Stomach (tissue), 8 donors: ENCODE measurements at regions not wholly inside any gene's neighbourhood (a gene's known extent, or its start where the extent isn't known, plus 50 kb on each side); places are given as distances from the start of the nearest gene placed in this dataset.

Source experiments
- DNase-seq, 2 donors: peaks; one replicate each; pipeline versions ENCODE4 v3.0.0 to v3.0.0-alpha.2; 2013 to 2019
- H3K27ac ChIP-seq, 5 donors: fragments of 200-600 bp in 4 of 5; sonication (generic) in 4 of 5; one replicate each; pipeline ENCODE4 v1.5.1; 2013 to 2019; ENCODE audit warnings: mild to moderate bottlenecking in 1 of 5, moderate library complexity in 1 of 5
- H3K27me3 ChIP-seq, 3 donors: fragments of 200-600 bp; sonication (generic); one replicate each; pipeline ENCODE4 v1.5.1; 2017 to 2019; ENCODE audit warnings: mixed run types in 1 of 3
- H3K36me3 ChIP-seq, 4 donors: fragments of 200-600 bp; sonication (generic); 1 replicate in 3 of 4; 2 replicates in 1 of 4; pipeline ENCODE4 v1.5.1; 2016 to 2019
- H3K4me1 ChIP-seq, 4 donors: fragments of 200-600 bp; sonication (generic); one replicate each; pipeline ENCODE4 v1.5.1; 2016 to 2019
- H3K4me3 ChIP-seq, 4 donors: fragments of 200-600 bp; sonication (generic) in 3 of 4; one replicate each; pipeline ENCODE4 v1.5.1; 2016 to 2019; ENCODE audit warnings: mild to moderate bottlenecking in 1 of 4
- H3K9me3 ChIP-seq, 4 donors: fragments of 200-600 bp; sonication (generic); one replicate each; pipeline ENCODE4 v1.5.1; 2016 to 2019
- EP300 ChIP-seq: sonication (generic); formaldehyde crosslinking; IDR thresholded peaks from one replicate; pipeline ENCODE4 v1.6.1; 2017; ENCODE audit warnings: antibody characterized with exemption
- POLR2A ChIP-seq, 4 donors: fragments of 450-650 bp; IDR thresholded peaks; one replicate each; pipeline ENCODE4 v1.6.1; 2016; ENCODE audit warnings: antibody characterized with exemption in 4 of 4, control low read depth in 2 of 4, mild to moderate bottlenecking in 1 of 4, moderate library complexity in 1 of 4
- POLR2AphosphoS5 ChIP-seq, 3 donors: sonication (generic); formaldehyde crosslinking; IDR thresholded peaks; one replicate each; pipeline ENCODE4 v1.6.1; 2016; ENCODE audit warnings: antibody characterized with exemption in 3 of 3
- WGBS, 5 donors: extraction: QIAGEN DNeasy Blood & Tissue Kit in 3 of 5; methylation state at CpG; one replicate each; pipeline versions ENCODE4 v1.1.5 to v1.1.7; 2013 to 2018; 5-methylcytosine and 5-hydroxymethylcytosine counted together
- intact Hi-C: fragments of 100-400 bp; cut with DNase I; formaldehyde crosslinking; loops from one replicate; pipeline ENCODE4 v1.15.1; 2023; ENCODE audit warnings: low total_unique reads
- TF ChIP-seq, protein P1 (sequence below), 7 experiments: fragments of 450-650 bp in 4 of 7; fragments of 200-600 bp in 3 of 7; sonication (generic) in 3 of 7; IDR thresholded peaks; one replicate each; pipeline ENCODE4 v1.5.1; 2016 to 2019; ENCODE audit warnings: antibody characterized with exemption in 7 of 7, control low read depth in 2 of 7, mild to moderate bottlenecking in 1 of 7
- donor health status: healthy with polysubstance abuse.
- donor health status: Bipolar disorder and iron deficiency.
- donor health status: healthy.

- no peaks in the 10 kb centered on the region for H3K27me3 ChIP-seq
- 76 to 80% (median 79%) methylated on average over 5 of the region's 5 CpGs for WGBS, 5 donors
- intact Hi-C loops, result no loop called here
Observed at GRCh38 chr2:45121236-45121927, 112.1 kb upstream of the SIX2 start.

DNA sequence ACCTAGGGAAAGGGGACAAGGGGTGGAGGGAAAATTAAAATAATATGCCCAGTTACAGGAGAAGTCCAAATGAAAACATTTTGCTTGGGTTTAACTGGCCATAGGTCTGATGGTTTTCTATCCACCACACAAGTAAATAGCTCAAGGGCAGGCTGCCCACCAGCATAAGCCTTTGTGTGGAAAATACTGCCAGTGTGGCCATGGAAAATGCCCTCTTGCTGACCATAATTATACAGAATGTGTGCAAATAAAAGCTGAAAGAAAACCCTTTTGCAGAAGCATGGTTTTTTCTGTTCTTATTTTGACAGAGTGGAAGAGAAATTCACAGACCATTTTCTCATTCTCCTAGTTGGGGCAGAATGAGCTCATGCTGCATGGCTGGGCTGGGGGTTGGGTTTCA, 111.3 kb upstream of the SIX2 start:
- no peak overlapping the region for H3K27ac ChIP-seq
- intact Hi-C loops, result no loop called here
- no peaks in the 10 kb centered on the region for H3K36me3 ChIP-seq
- H3K4me1 ChIP-seq, result no peaks in the 10 kb centered on the region
- H3K4me3 ChIP-seq, result no peak overlapping the region
- no peaks in the 10 kb centered on the region for H3K9me3 ChIP-seq
- DNase-seq, result no peak
- TF ChIP-seq, protein P1, sequence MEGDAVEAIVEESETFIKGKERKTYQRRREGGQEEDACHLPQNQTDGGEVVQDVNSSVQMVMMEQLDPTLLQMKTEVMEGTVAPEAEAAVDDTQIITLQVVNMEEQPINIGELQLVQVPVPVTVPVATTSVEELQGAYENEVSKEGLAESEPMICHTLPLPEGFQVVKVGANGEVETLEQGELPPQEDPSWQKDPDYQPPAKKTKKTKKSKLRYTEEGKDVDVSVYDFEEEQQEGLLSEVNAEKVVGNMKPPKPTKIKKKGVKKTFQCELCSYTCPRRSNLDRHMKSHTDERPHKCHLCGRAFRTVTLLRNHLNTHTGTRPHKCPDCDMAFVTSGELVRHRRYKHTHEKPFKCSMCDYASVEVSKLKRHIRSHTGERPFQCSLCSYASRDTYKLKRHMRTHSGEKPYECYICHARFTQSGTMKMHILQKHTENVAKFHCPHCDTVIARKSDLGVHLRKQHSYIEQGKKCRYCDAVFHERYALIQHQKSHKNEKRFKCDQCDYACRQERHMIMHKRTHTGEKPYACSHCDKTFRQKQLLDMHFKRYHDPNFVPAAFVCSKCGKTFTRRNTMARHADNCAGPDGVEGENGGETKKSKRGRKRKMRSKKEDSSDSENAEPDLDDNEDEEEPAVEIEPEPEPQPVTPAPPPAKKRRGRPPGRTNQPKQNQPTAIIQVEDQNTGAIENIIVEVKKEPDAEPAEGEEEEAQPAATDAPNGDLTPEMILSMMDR (IDR thresholded peaks at IDR 0.05), result no peak
- TF ChIP-seq EP300, result no peak
- no peaks in the 10 kb centered on the region for H3K27me3 ChIP-seq

More at GRCh38 chr2:45121236-45121927, 112.1 kb upstream of the SIX2 start:
- H3K27ac ChIP-seq, result no peak overlapping the region
- TF ChIP-seq EP300, result no peak
- no peaks in the 10 kb centered on the region for H3K36me3 ChIP-seq
- no peak overlapping the region for H3K4me3 ChIP-seq
- no peaks in the 10 kb centered on the region for H3K4me1 ChIP-seq
- no peak for DNase-seq
- H3K9me3 ChIP-seq, result no peaks in the 10 kb centered on the region

DNA sequence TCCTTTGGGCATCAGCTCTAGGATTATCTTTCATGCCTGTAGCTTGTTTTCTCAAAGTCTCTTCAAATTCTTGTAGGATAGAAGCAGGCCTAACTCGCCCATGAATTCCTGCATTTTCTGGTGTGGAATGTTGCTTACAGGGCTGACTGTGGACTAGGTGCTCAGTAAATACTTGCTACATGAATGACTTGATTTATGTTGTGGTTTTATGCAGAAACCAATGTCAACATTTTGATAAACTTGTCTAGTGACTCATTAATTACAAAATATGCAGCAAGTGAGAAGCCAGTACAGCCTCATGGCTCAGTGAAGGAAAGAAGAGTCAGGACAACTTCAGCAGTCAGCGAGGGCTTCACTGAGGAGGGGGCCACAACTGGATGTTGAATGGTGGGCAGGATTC, 110.6 kb upstream of the SIX2 start:
- Histone ChIP-seq H3K4me1 (no peaks in the 10 kb centered on the region), H3K27ac (no peak overlapping the region), H3K4me3 (no peak overlapping the region), H3K27me3 (no peaks in the 10 kb centered on the region), H3K9me3 (no peaks in the 10 kb centered on the region), H3K36me3 (no peaks in the 10 kb centered on the region)
- intact Hi-C loops, result no loop called here
- WGBS, 5 donors, result 56 to 73% (median 69%) methylated on average over 2 of the region's 2 CpGs
- DNase-seq, result no peak
- TF ChIP-seq, protein P1 (IDR thresholded peaks at IDR 0.05), result no peak
- TF ChIP-seq POLR2AphosphoS5 (IDR thresholded peaks at IDR 0.05), result no peak
- TF ChIP-seq POLR2A (IDR thresholded peaks at IDR 0.05), result no peak
- TF ChIP-seq EP300, result no peak

GRCh38 chr2:45119038-45119437, 109.8 kb upstream of the SIX2 start:
- TF ChIP-seq EP300 (no peak), POLR2A (IDR thresholded peaks at IDR 0.05) (no peak), POLR2AphosphoS5 (IDR thresholded peaks at IDR 0.05) (no peak)
- TF ChIP-seq, protein P1 (IDR thresholded peaks at IDR 0.05), result no peak
- peak in 1 of 2 donors; percentile 26 for DNase-seq
- no peak overlapping the region for H3K27ac ChIP-seq
- H3K36me3 ChIP-seq, result no peaks in the 10 kb centered on the region
- no peaks in the 10 kb centered on the region for H3K27me3 ChIP-seq
- no peak overlapping the region for H3K4me3 ChIP-seq
- 90 to 97% (median 94%) methylated on average over 5 of the region's 5 CpGs for WGBS, 5 donors
- intact Hi-C loops, result no loop called here
- no peaks in the 10 kb centered on the region for H3K9me3 ChIP-seq
- no peaks in the 10 kb centered on the region for H3K4me1 ChIP-seq

GRCh38 chr2:45117383-45117782, 108.1 kb upstream of the SIX2 start:
- Histone ChIP-seq H3K27me3 (no peaks in the 10 kb centered on the region), H3K27ac (no peak overlapping the region), H3K36me3 (no peaks in the 10 kb centered on the region), H3K4me1 (no peaks in the 10 kb centered on the region), H3K4me3 (no peak overlapping the region), H3K9me3 (no peaks in the 10 kb centered on the region)
- TF ChIP-seq POLR2AphosphoS5 (IDR thresholded peaks at IDR 0.05) (no peak), EP300 (no peak), POLR2A (IDR thresholded peaks at IDR 0.05) (no peak)
- TF ChIP-seq, protein P1 (IDR thresholded peaks at IDR 0.05), result no peak
- intact Hi-C loops, result no loop called here
- WGBS, 5 donors, result 50 to 87% (median 78%) methylated on average over 1 of the region's 1 CpG
- DNase-seq, result no peak
